ENCODE measurements at regions not wholly inside any gene's neighbourhood (a gene's known extent, or its start where the extent isn't known, plus 50 kb on each side); places are given as distances from the start of the nearest gene placed in this dataset.
"Not testable (repeated sequence)": the region's sequence is repeated elsewhere in the genome, so short reads cannot be mapped to it uniquely, and the experiment has no call there.

GRCh38 chr4:137804906-137805495 lies 272.7 kb upstream of the PCDH18 start:
- no peaks in the 10 kb centered on the region for H3K4me1 Mint-ChIP-seq
- no peak overlapping the region for H3K4me3 Mint-ChIP-seq
- Histone ChIP-seq H3K4me3 (ENCODE audit: low read length) (no peak overlapping the region), H3K36me3 (ENCODE audit: control insufficient read depth in 2 of 3, insufficient read depth in 3 of 3, low read length in 3 of 3) (no peaks in the 10 kb centered on the region), H3K4me1 (ENCODE audit: control insufficient read depth in 2 of 2, insufficient read depth in 2 of 2, low read length in 2 of 2) (no peaks in the 10 kb centered on the region), H3K27me3 (ENCODE audit: control insufficient read depth in 2 of 2, insufficient read depth in 2 of 2, low read length in 2 of 2) (no peaks in the 10 kb centered on the region), H3K27ac (ENCODE audit: low read depth, low read length) (no peak overlapping the region), H3K9me3 (ENCODE audit: control insufficient read depth in 2 of 3, low read length in 3 of 3) (no peaks in the 10 kb centered on the region)
- CTCF ChIA-PET: no interaction called here
- no peak for DNase-seq
- POLR2A ChIA-PET: no interaction called here
- ATAC-seq: no peak
- no peak overlapping the region for H3K27ac Mint-ChIP-seq
- no peaks in the 10 kb centered on the region for H3K36me3 Mint-ChIP-seq
- no peaks in the 10 kb centered on the region for H3K27me3 Mint-ChIP-seq
- peaks cover 0 to 14% (median 0%) of the 10 kb centered on the region in 11 donors for H3K9me3 Mint-ChIP-seq
- intact Hi-C loops (cut with micrococcal nuclease): no loop called here

GRCh38 chr4:137800861-137801260 lies 268.6 kb upstream of the PCDH18 start:
- peaks cover 0 to 16% (median 0%) of the 10 kb centered on the region in 11 donors for H3K9me3 Mint-ChIP-seq
- no peaks in the 10 kb centered on the region for H3K36me3 ChIP-seq (ENCODE audit: control insufficient read depth in 2 of 3, insufficient read depth in 3 of 3, low read length in 3 of 3)
- no peak overlapping the region for H3K4me3 ChIP-seq (ENCODE audit: low read length)
- H3K9me3 ChIP-seq (ENCODE audit: control insufficient read depth in 2 of 3, low read length in 3 of 3): no peaks in the 10 kb centered on the region
- H3K36me3 Mint-ChIP-seq: no peaks in the 10 kb centered on the region
- no peaks in the 10 kb centered on the region for H3K4me1 ChIP-seq (ENCODE audit: control insufficient read depth in 2 of 2, insufficient read depth in 2 of 2, low read length in 2 of 2)
- CTCF ChIA-PET: no interaction called here
- POLR2A ChIA-PET: no interaction called here
- H3K4me3 Mint-ChIP-seq: no peak overlapping the region
- no peaks in the 10 kb centered on the region for H3K27me3 Mint-ChIP-seq
- no peak overlapping the region for H3K27ac ChIP-seq (ENCODE audit: low read depth, low read length)
- ATAC-seq (no peak), DNase-seq (no peak)
- H3K27ac Mint-ChIP-seq: no peak overlapping the region
- H3K27me3 ChIP-seq (ENCODE audit: control insufficient read depth in 2 of 2, insufficient read depth in 2 of 2, low read length in 2 of 2): no peaks in the 10 kb centered on the region
- H3K4me1 Mint-ChIP-seq: no peaks in the 10 kb centered on the region
- intact Hi-C loops (cut with micrococcal nuclease): no loop called here

- Mint-ChIP-seq H3K36me3 (no peaks in the 10 kb centered on the region), H3K27me3 (no peaks in the 10 kb centered on the region), H3K9me3 (peaks cover 0 to 23% (median 2%) of the 10 kb centered on the region in 11 donors), H3K27ac (no peak overlapping the region), H3K4me3 (no peak overlapping the region), H3K4me1 (no peaks in the 10 kb centered on the region)
- Histone ChIP-seq H3K27me3 (ENCODE audit: control insufficient read depth in 2 of 2, insufficient read depth in 2 of 2, low read length in 2 of 2) (no peaks in the 10 kb centered on the region), H3K9me3 (ENCODE audit: control insufficient read depth in 2 of 3, low read length in 3 of 3) (no peaks in the 10 kb centered on the region), H3K4me1 (ENCODE audit: control insufficient read depth in 2 of 2, insufficient read depth in 2 of 2, low read length in 2 of 2) (no peaks in the 10 kb centered on the region), H3K36me3 (ENCODE audit: control insufficient read depth in 2 of 3, insufficient read depth in 3 of 3, low read length in 3 of 3) (no peaks in the 10 kb centered on the region), H3K27ac (ENCODE audit: low read depth, low read length) (no peak overlapping the region), H3K4me3 (ENCODE audit: low read length) (no peak overlapping the region)
- intact Hi-C loops (cut with micrococcal nuclease): no loop called here
- ATAC-seq (no peak), DNase-seq (no peak)
- ChIA-PET POLR2A (no interaction called here), CTCF (no interaction called here)
These were observed 262.5 kb upstream of the PCDH18 start for GRCh38 chr4:137794764-137795254.

- H3K27ac Mint-ChIP-seq; CTCF ChIA-PET; H3K9me3 ChIP-seq (ENCODE audit: control insufficient read depth in 2 of 3, low read length in 3 of 3); H3K4me3 Mint-ChIP-seq; intact Hi-C loops (cut with micrococcal nuclease); POLR2A ChIA-PET; H3K4me3 ChIP-seq (ENCODE audit: low read length); H3K36me3 Mint-ChIP-seq; H3K27me3 Mint-ChIP-seq; H3K27me3 ChIP-seq (ENCODE audit: control insufficient read depth in 2 of 2, insufficient read depth in 2 of 2, low read length in 2 of 2); DNase-seq; H3K4me1 ChIP-seq (ENCODE audit: control insufficient read depth in 2 of 2, insufficient read depth in 2 of 2, low read length in 2 of 2); ATAC-seq; H3K36me3 ChIP-seq (ENCODE audit: control insufficient read depth in 2 of 3, insufficient read depth in 3 of 3, low read length in 3 of 3); H3K4me1 Mint-ChIP-seq; H3K27ac ChIP-seq (ENCODE audit: low read depth, low read length): not testable (repeated sequence)
- H3K9me3 Mint-ChIP-seq: peaks cover 0 to 32% (median 13%) of the 10 kb centered on the region in 11 donors
These were observed 257.0 kb upstream of the PCDH18 start for GRCh38 chr4:137789263-137789662.

- H3K27me3 Mint-ChIP-seq; H3K27me3 ChIP-seq (ENCODE audit: control insufficient read depth in 2 of 2, insufficient read depth in 2 of 2, low read length in 2 of 2); H3K4me3 ChIP-seq (ENCODE audit: low read length); ATAC-seq; H3K4me3 Mint-ChIP-seq; H3K36me3 Mint-ChIP-seq; POLR2A ChIA-PET; H3K4me1 ChIP-seq (ENCODE audit: control insufficient read depth in 2 of 2, insufficient read depth in 2 of 2, low read length in 2 of 2); H3K36me3 ChIP-seq (ENCODE audit: control insufficient read depth in 2 of 3, insufficient read depth in 3 of 3, low read length in 3 of 3); intact Hi-C loops (cut with micrococcal nuclease); H3K27ac ChIP-seq (ENCODE audit: low read depth, low read length); H3K9me3 ChIP-seq (ENCODE audit: control insufficient read depth in 2 of 3, low read length in 3 of 3); H3K4me1 Mint-ChIP-seq; H3K27ac Mint-ChIP-seq; DNase-seq; CTCF ChIA-PET: not testable (repeated sequence)
- peaks cover 4 to 26% (median 14%) of the 10 kb centered on the region in 11 donors for H3K9me3 Mint-ChIP-seq
These were observed 251.6 kb upstream of the PCDH18 start for GRCh38 chr4:137783923-137784322.

- Mint-ChIP-seq H3K27ac (no peak overlapping the region), H3K4me1 (no peaks in the 10 kb centered on the region), H3K27me3 (peaks cover 0 to 2% (median 0%) of the 10 kb centered on the region in 5 donors), H3K9me3 (peaks cover 0 to 9% (median 2%) of the 10 kb centered on the region in 11 donors), H3K4me3 (no peak overlapping the region), H3K36me3 (no peaks in the 10 kb centered on the region)
- no peaks in the 10 kb centered on the region for H3K27me3 ChIP-seq (ENCODE audit: control insufficient read depth in 2 of 2, insufficient read depth in 2 of 2, low read length in 2 of 2)
- no peaks in the 10 kb centered on the region for H3K4me1 ChIP-seq (ENCODE audit: control insufficient read depth in 2 of 2, insufficient read depth in 2 of 2, low read length in 2 of 2)
- H3K4me3 ChIP-seq (ENCODE audit: low read length): no peak overlapping the region
- ChIA-PET CTCF (no interaction called here), POLR2A (no interaction called here)
- DNase-seq (no peak), ATAC-seq (no peak)
- intact Hi-C loops (cut with micrococcal nuclease): no loop called here
- H3K27ac ChIP-seq (ENCODE audit: low read depth, low read length): no peak overlapping the region
- no peaks in the 10 kb centered on the region for H3K36me3 ChIP-seq (ENCODE audit: control insufficient read depth in 2 of 3, insufficient read depth in 3 of 3, low read length in 3 of 3)
- no peaks in the 10 kb centered on the region for H3K9me3 ChIP-seq (ENCODE audit: control insufficient read depth in 2 of 3, low read length in 3 of 3)
These were observed 243.4 kb upstream of the PCDH18 start for GRCh38 chr4:137775701-137776100.

GRCh38 chr4:137774501-137774900 lies 242.2 kb upstream of the PCDH18 start:
- no peak overlapping the region for H3K4me3 ChIP-seq (ENCODE audit: low read length)
- intact Hi-C loops (cut with micrococcal nuclease): no loop called here
- DNase-seq (no peak), ATAC-seq (no peak)
- no peaks in the 10 kb centered on the region for H3K36me3 ChIP-seq (ENCODE audit: control insufficient read depth in 2 of 3, insufficient read depth in 3 of 3, low read length in 3 of 3)
- H3K9me3 Mint-ChIP-seq: peaks cover 0 to 16% (median under 1%) of the 10 kb centered on the region in 11 donors
- no peaks in the 10 kb centered on the region for H3K9me3 ChIP-seq (ENCODE audit: control insufficient read depth in 2 of 3, low read length in 3 of 3)
- no peak overlapping the region for H3K27ac ChIP-seq (ENCODE audit: low read depth, low read length)
- no peaks in the 10 kb centered on the region for H3K4me1 ChIP-seq (ENCODE audit: control insufficient read depth in 2 of 2, insufficient read depth in 2 of 2, low read length in 2 of 2)
- H3K27me3 ChIP-seq (ENCODE audit: control insufficient read depth in 2 of 2, insufficient read depth in 2 of 2, low read length in 2 of 2): no peaks in the 10 kb centered on the region
- H3K27ac Mint-ChIP-seq: no peak overlapping the region
- ChIA-PET CTCF (no interaction called here), POLR2A (no interaction called here)
- no peaks in the 10 kb centered on the region for H3K27me3 Mint-ChIP-seq
- H3K36me3 Mint-ChIP-seq: no peaks in the 10 kb centered on the region
- H3K4me1 Mint-ChIP-seq: no peaks in the 10 kb centered on the region
- H3K4me3 Mint-ChIP-seq: no peak overlapping the region
